Smooth muscle cell (in vitro differentiated cells): ENCODE measurements at regions not wholly inside any gene's neighbourhood (a gene's known extent, or its start where the extent isn't known, plus 50 kb on each side); places are given as distances from the start of the nearest gene placed in this dataset.

ENCODE experiments used
- DNase-seq: peaks from one replicate; lab custom pipeline; 2025; ENCODE audit not compliant: unreplicated experiment; lab: John Stamatoyannopoulos, UW
- H2AFZ ChIP-seq: fragments of 200-600 bp; sonication (generic); 2 replicates; pipeline ENCODE4 v1.6.0; 2016; ENCODE audit warnings: antibody characterized with exemption, low read depth, mild to moderate bottlenecking
- H3F3A ChIP-seq: fragments of 200-600 bp; sonication (generic); 2 replicates; pipeline ENCODE4 v1.6.0; 2017; ENCODE audit warnings: antibody characterized with exemption, low read depth
- H3K27ac ChIP-seq: fragments of 200-600 bp; sonication (generic); 2 replicates; pipeline ENCODE4 v1.5.1; 2016; ENCODE audit warnings: low read depth, mild to moderate bottlenecking
- H3K27me3 ChIP-seq: fragments of 200-600 bp; sonication (generic); 2 replicates; pipeline ENCODE4 v1.6.1; 2016; ENCODE audit warnings: low read depth, mild to moderate bottlenecking
- H3K36me3 ChIP-seq: fragments of 200-600 bp; sonication (generic); 2 replicates; pipeline ENCODE4 v1.5.1; 2016; ENCODE audit warnings: low read depth
- H3K4me1 ChIP-seq: fragments of 200-600 bp; sonication (generic); 2 replicates; pipeline ENCODE4 v1.5.1; 2016; ENCODE audit warnings: low read depth
- H3K4me2 ChIP-seq: fragments of 200-600 bp; sonication (generic); 2 replicates; pipeline ENCODE4 v1.6.0; 2016; ENCODE audit warnings: mild to moderate bottlenecking
- H3K4me3 ChIP-seq: fragments of 200-600 bp; sonication (generic); 2 replicates; pipeline ENCODE4 v1.5.1; 2016; ENCODE audit warnings: mild to moderate bottlenecking
- H3K79me2 ChIP-seq: fragments of 200-600 bp; sonication (generic); 2 replicates; pipeline ENCODE4 v1.6.0; 2016; ENCODE audit warnings: low read depth, mild to moderate bottlenecking
- H3K9ac ChIP-seq: fragments of 200-600 bp; sonication (generic); 2 replicates; pipeline ENCODE4 v1.6.0; 2016; ENCODE audit warnings: low read depth
- H3K9me3 ChIP-seq: fragments of 200-600 bp; sonication (generic); replicated peaks from 2 replicates; pipeline ENCODE4 v1.5.1; 2016; ENCODE audit warnings: low read depth
- H4K20me1 ChIP-seq: fragments of 200-600 bp; sonication (generic); 2 replicates; pipeline ENCODE4 v1.6.0; 2016; ENCODE audit warnings: low read depth
- CTCF ChIP-seq: fragments of 200-600 bp; sonication (generic); IDR thresholded peaks from 2 replicates; pipeline ENCODE4 v1.5.1; 2017; ENCODE audit warnings: borderline replicate concordance, mild to moderate bottlenecking, antibody characterized with exemption; ENCODE audit not compliant: insufficient read depth, poor library complexity, severe bottlenecking
- WGBS: methylation state at CpG from one replicate; pipeline ENCODE4 v1.1.7; 2016; ENCODE audit warnings: low lambda C conversion rate; 5-methylcytosine and 5-hydroxymethylcytosine counted together

DNA sequence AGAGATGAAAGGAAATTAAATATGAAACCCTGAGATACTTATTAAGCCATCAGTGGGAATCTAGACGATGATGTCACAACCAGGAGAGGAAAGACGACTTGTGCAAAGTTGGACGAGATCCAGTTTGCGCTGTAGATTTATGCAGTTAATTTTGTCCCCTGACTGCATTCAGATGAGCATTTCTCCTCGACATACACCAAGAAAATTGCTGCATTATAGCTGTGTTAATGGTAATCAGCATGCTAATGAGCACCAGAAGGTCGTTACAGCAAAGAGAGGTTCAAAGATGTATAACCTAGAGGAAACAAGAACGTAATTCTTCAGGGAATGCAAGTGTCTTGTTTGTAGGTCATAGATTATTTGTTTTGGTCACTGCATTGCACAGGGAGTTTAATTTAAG lies 371.7 kb downstream of the RBM26 start:
- TF ChIP-seq CTCF: no peak
- Histone ChIP-seq H3K9ac (no peak overlapping the region), H3K27ac (no peak overlapping the region)

DNA sequence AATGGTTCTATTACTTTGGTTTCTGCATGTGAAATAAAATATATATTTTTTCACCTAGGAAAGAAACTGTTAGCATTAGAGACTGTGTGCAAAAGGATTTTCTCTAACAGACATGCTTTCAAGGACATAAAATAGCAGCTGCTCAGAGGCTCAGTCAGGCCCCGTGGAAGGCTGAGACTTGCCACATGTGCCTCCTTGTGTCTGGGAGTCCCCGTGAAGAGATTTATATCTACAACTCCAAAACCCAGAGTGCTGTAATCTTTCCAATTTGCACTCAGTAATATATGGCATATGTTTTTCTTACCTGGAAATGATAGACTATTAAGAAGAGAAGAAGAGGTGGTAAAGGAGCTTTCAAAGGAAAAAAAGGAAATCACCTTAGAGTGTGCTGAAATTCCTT lies 371.6 kb upstream of the OBI1 start:
- 60% methylated on average over 2 of the region's 2 CpGs for WGBS
- H3F3A ChIP-seq: no peaks in the 10 kb centered on the region
- no peak overlapping the region for H3K4me2 ChIP-seq
- no peak overlapping the region for H3K27ac ChIP-seq
- H3K36me3 ChIP-seq: no peaks in the 10 kb centered on the region
- TF ChIP-seq CTCF: no peak
- H3K4me1 ChIP-seq: no peaks in the 10 kb centered on the region
- H4K20me1 ChIP-seq: no peaks in the 10 kb centered on the region
- H3K27me3 ChIP-seq: no peaks in the 10 kb centered on the region
- H3K79me2 ChIP-seq: no peaks in the 10 kb centered on the region
- H3K9ac ChIP-seq: no peak overlapping the region
- H3K4me3 ChIP-seq: no peak overlapping the region
- no peaks in the 10 kb centered on the region for H3K9me3 ChIP-seq
- no peak for DNase-seq
- H2AFZ ChIP-seq: no peak overlapping the region

More for the DNA sequence above, 371.7 kb downstream of the RBM26 start:
- Histone ChIP-seq H3K27me3 (no peaks in the 10 kb centered on the region), H3K9me3 (no peaks in the 10 kb centered on the region), H3K36me3 (no peaks in the 10 kb centered on the region), H3K4me2 (no peak overlapping the region), H3K4me1 (no peaks in the 10 kb centered on the region), H4K20me1 (no peaks in the 10 kb centered on the region), H3K79me2 (no peaks in the 10 kb centered on the region), H3F3A (no peaks in the 10 kb centered on the region), H2AFZ (no peak overlapping the region), H3K4me3 (no peak overlapping the region)
- no peak for DNase-seq
- WGBS: 84% methylated on average over 7 of the region's 7 CpGs

DNA sequence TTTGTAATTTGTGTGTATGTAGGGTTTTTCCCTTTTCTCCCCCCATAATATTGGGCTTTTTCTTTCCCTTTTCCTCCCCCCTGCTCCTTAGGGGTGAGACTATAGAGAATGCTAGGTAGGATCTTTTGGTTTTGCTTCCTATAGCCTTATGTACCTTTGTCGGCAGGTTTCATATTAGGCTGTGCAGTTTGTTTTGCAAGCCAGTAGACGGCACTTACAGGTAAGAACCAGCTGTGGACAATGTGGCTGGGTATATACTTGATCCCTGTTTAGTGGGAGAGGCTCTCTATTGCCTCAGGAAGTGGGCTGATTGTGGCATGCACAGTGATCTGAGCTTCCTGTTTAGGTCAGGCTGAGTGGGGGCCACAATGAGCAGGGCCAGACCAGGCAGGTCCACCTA lies 359.2 kb upstream of the OBI1 start:
- Histone ChIP-seq H4K20me1 (no peaks in the 10 kb centered on the region), H3K4me2 (no peak overlapping the region), H3K36me3 (no peaks in the 10 kb centered on the region), H3K4me1 (no peaks in the 10 kb centered on the region), H3F3A (no peaks in the 10 kb centered on the region), H3K79me2 (no peaks in the 10 kb centered on the region), H3K27ac (no peak overlapping the region), H3K4me3 (no peak overlapping the region), H3K27me3 (no peaks in the 10 kb centered on the region), H3K9me3 (peaks cover 4% of the 10 kb centered on the region), H2AFZ (no peak overlapping the region), H3K9ac (no peak overlapping the region)
- WGBS: 47% methylated on average over 2 of the region's 2 CpGs
- no peak for DNase-seq
- TF ChIP-seq CTCF: no peak

GRCh38 chr13:79011179-79011578 lies 352.2 kb upstream of the OBI1 start:
- Histone ChIP-seq H3K9ac (no peak overlapping the region), H3K9me3 (no peaks in the 10 kb centered on the region), H2AFZ (no peak overlapping the region), H4K20me1 (no peaks in the 10 kb centered on the region), H3K36me3 (no peaks in the 10 kb centered on the region), H3K4me1 (no peaks in the 10 kb centered on the region), H3K27me3 (no peaks in the 10 kb centered on the region), H3K4me2 (no peak overlapping the region), H3F3A (no peaks in the 10 kb centered on the region), H3K27ac (no peak overlapping the region), H3K4me3 (no peak overlapping the region), H3K79me2 (no peaks in the 10 kb centered on the region)
- no peak for TF ChIP-seq CTCF
- 71% methylated on average over 2 of the region's 2 CpGs for WGBS
- DNase-seq: no peak
